ENCODE measurements at regions not wholly inside any gene's neighbourhood (a gene's known extent, or its start where the extent isn't known, plus 50 kb on each side); places are given as distances from the start of the nearest gene placed in this dataset.

DNA sequence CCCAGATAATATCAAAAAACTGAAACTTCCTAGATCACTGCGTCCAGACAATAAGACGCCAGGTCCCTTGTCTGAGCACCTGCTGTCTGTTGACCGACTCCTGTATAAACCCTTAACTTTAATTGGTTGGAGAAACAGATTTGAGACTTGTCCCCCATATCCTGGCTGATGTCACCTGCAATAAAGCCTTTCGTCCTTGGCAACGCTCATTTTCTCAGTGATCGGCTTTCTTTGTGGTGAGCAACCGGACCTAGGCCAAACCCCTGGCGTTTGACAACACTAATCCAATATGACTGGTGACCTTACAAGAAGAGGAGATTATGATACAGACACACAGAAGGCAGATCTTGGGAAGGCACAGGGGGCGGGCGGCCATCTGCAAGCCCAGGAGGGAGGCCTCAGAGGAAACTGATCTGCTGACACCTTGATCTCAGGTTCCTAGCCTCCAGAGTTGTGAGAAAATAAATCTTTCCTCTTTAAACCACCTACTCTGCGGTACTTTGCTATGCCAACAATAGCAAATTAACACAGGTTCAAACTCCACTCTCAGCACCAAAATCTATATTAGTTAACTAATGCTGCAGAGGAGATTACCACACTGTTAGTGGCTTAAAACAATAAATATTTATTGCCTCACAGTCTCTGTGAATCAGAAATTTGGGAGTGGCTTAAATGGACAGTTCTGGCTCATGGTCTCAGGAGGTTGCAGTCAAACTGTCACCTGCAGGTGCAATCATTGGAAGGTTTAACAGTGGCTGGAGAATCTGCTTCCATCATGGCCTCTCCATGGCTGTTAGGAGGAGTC lies 178.7 kb downstream of the OTOR start:
- Histone ChIP-seq H3K27ac (no peak overlapping the region), H3K27me3 (no peaks in the 10 kb centered on the region), H3K4me1 (peaks cover 7% of the 10 kb centered on the region), H3K9me3 (no peaks in the 10 kb centered on the region), H3K36me3 (no peaks in the 10 kb centered on the region), H3K4me3 (no peak overlapping the region)
- no peak for DNase-seq (ENCODE audit: extremely low spot score in 2 of 2)
- intact Hi-C loops (cut with DNase I), result no loop called here
- TF ChIP-seq POLR2AphosphoS5 (IDR thresholded peaks at IDR 0.05; ENCODE audit: insufficient read depth in 1 of 2, low read depth in 1 of 2) (no peak), POLR2A (IDR thresholded peaks at IDR 0.05) (no peak)
- TF ChIP-seq, protein P1, sequence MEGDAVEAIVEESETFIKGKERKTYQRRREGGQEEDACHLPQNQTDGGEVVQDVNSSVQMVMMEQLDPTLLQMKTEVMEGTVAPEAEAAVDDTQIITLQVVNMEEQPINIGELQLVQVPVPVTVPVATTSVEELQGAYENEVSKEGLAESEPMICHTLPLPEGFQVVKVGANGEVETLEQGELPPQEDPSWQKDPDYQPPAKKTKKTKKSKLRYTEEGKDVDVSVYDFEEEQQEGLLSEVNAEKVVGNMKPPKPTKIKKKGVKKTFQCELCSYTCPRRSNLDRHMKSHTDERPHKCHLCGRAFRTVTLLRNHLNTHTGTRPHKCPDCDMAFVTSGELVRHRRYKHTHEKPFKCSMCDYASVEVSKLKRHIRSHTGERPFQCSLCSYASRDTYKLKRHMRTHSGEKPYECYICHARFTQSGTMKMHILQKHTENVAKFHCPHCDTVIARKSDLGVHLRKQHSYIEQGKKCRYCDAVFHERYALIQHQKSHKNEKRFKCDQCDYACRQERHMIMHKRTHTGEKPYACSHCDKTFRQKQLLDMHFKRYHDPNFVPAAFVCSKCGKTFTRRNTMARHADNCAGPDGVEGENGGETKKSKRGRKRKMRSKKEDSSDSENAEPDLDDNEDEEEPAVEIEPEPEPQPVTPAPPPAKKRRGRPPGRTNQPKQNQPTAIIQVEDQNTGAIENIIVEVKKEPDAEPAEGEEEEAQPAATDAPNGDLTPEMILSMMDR (IDR thresholded peaks at IDR 0.05), result no peak

DNA sequence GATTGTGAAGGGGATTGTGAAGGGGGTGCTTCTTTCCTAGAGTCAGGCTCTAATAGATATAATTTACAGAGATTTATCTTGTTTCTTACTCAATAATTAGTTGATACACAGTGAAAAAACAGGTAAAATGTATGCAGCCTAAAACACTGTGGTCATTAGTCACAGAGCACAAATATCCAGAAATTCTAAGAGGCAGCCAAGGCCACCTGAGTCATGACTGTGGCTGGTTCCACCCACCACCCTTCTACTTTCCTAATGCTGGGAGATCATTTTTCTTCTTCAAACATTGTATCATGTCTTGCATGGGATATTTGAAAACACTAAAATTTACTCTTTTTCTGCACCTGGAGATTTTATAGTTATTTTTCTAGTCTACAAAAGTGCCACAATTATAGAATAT lies 181.6 kb downstream of the OTOR start:
- intact Hi-C loops (cut with DNase I), result no loop called here
- no peaks in the 10 kb centered on the region for H3K27me3 ChIP-seq
- H3K36me3 ChIP-seq, result no peaks in the 10 kb centered on the region
- no peaks in the 10 kb centered on the region for H3K9me3 ChIP-seq
- H3K27ac ChIP-seq, result no peak overlapping the region
- H3K4me3 ChIP-seq, result no peak overlapping the region
- H3K4me1 ChIP-seq, result no peaks in the 10 kb centered on the region
- no peak for DNase-seq (ENCODE audit: extremely low spot score in 2 of 2)
- TF ChIP-seq, protein P1 (IDR thresholded peaks at IDR 0.05), result no peak
- TF ChIP-seq POLR2AphosphoS5 (IDR thresholded peaks at IDR 0.05; ENCODE audit: insufficient read depth in 1 of 2, low read depth in 1 of 2) (no peak), POLR2A (IDR thresholded peaks at IDR 0.05) (no peak)

DNA sequence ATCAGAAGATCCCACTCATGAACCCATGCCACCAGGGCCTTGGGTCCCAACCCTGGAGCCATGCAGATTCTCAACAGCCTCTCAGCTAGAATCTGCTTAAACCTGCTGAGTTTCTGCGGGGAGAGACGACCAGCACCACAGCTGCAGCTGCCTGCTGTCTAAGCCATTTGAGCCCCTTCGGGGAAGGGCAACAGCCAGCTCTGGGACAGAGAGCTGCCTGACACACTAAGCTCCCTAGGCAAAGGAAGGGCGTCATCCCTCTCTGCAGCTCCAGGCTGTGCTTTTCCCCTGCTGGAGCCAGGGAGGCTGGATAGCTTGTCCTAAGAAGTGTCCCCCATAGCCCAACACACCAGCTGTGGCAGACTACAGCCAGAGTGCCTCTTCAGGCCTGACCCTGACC lies 182.5 kb downstream of the OTOR start:
- Histone ChIP-seq H3K9me3 (no peaks in the 10 kb centered on the region), H3K27me3 (no peaks in the 10 kb centered on the region), H3K36me3 (no peaks in the 10 kb centered on the region), H3K4me3 (no peak overlapping the region), H3K27ac (no peak overlapping the region), H3K4me1 (no peaks in the 10 kb centered on the region)
- no peak for TF ChIP-seq POLR2AphosphoS5 (IDR thresholded peaks at IDR 0.05; ENCODE audit: insufficient read depth in 1 of 2, low read depth in 1 of 2)
- TF ChIP-seq POLR2A (IDR thresholded peaks at IDR 0.05), result no peak
- TF ChIP-seq, protein P1 (IDR thresholded peaks at IDR 0.05), result no peak
- no peak for DNase-seq (ENCODE audit: extremely low spot score in 2 of 2)
- intact Hi-C loops (cut with DNase I), result no loop called here

DNA sequence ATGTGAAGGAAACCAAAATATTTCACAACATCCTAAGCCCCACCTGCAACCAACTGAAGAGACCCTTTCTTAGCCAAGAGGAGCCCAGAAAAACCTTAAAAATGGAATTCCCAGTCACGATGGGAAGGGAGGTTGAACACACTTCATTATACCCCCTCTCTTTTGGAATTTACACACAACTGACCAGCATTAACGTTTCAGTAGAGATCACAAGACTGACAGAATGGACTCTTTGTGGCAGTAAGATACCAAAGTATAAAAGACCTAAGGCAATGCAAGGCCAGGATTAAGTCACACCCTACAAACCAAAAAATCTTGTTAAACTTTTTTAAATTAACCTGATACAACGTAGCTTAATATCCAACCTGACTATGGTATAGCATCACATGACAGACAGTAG lies 190.9 kb downstream of the OTOR start:
- H3K9me3 ChIP-seq, result no peaks in the 10 kb centered on the region
- H3K4me1 ChIP-seq, result no peaks in the 10 kb centered on the region
- intact Hi-C loops (cut with DNase I), result no loop called here
- no peak overlapping the region for H3K27ac ChIP-seq
- no peaks in the 10 kb centered on the region for H3K27me3 ChIP-seq
- no peak overlapping the region for H3K4me3 ChIP-seq
- TF ChIP-seq POLR2AphosphoS5 (IDR thresholded peaks at IDR 0.05; ENCODE audit: insufficient read depth in 1 of 2, low read depth in 1 of 2), result no peak
- TF ChIP-seq, protein P1 (IDR thresholded peaks at IDR 0.05), result no peak
- no peak for TF ChIP-seq POLR2A (IDR thresholded peaks at IDR 0.05)
- no peaks in the 10 kb centered on the region for H3K36me3 ChIP-seq
- DNase-seq (ENCODE audit: extremely low spot score in 2 of 2), result no peak

DNA sequence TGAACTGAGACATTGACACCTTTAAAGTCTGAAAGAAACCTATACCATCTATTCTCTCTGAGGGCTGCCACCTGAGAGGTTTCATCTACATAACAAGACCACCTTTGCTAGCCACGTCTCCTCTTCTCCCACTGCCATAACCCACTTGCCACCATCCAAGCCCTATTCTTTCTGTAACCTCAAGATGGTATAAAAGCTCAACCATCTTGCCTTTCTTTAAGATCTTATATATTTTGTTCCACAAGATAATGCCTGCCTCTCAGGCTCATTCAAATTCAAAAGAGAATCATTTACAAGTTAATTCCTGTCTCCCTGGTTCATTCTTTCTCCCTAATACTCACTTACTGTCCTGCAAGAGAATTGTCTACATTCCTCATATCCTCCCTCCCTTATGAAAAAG lies 192.5 kb downstream of the OTOR start:
- no peak for DNase-seq (ENCODE audit: extremely low spot score in 2 of 2)
- no peaks in the 10 kb centered on the region for H3K9me3 ChIP-seq
- no peaks in the 10 kb centered on the region for H3K36me3 ChIP-seq
- no peak overlapping the region for H3K4me3 ChIP-seq
- intact Hi-C loops (cut with DNase I), result no loop called here
- no peaks in the 10 kb centered on the region for H3K27me3 ChIP-seq
- no peak overlapping the region for H3K27ac ChIP-seq
- TF ChIP-seq, protein P1 (IDR thresholded peaks at IDR 0.05), result no peak
- TF ChIP-seq POLR2A (IDR thresholded peaks at IDR 0.05) (no peak), POLR2AphosphoS5 (IDR thresholded peaks at IDR 0.05; ENCODE audit: insufficient read depth in 1 of 2, low read depth in 1 of 2) (no peak)
- no peaks in the 10 kb centered on the region for H3K4me1 ChIP-seq

Measured in vagina (tissue), 2 donors.